ENCODE measurements at regions not wholly inside any gene's neighbourhood (a gene's known extent, or its start where the extent isn't known, plus 50 kb on each side); places are given as distances from the start of the nearest gene placed in this dataset.

DNA sequence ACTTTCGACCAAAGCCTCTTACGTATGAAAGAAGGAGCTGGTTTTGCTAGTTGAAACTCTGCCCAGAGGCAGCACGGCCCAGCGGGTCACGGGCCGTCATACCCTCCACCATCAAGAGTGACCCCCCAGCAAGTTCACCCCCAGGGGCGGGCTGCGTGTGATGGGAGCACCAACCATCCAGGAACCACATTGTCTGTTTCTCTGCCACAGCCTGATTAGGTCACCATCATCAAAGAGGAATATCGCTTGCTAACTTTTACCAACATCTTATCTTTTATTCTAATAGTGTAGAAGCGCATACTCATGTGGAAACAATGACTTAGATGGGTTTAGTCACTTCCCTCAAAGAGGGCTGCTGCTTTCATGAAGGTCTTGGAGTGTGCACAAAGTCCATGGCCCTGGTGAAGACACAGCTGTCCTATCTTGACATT lies 116.6 kb upstream of the SMIM21 start:
- no peak for DNase-seq (ENCODE audit: low spot score)
- no peak for TF ChIP-seq CTCF (IDR thresholded peaks at IDR 0.05)
- H3K4me1 Mint-ChIP-seq (ENCODE audit: low read depth) = peaks cover 5% of the 10 kb centered on the region
- no peak overlapping the region for H3K27ac Mint-ChIP-seq (ENCODE audit: unreplicated experiment)
- H3K9me3 Mint-ChIP-seq (ENCODE audit: low read depth) = no peaks in the 10 kb centered on the region
- peaks cover 1% of the 10 kb centered on the region for H3K27me3 Mint-ChIP-seq (ENCODE audit: low read depth)
- H3K36me3 Mint-ChIP-seq (ENCODE audit: low read depth) = no peaks in the 10 kb centered on the region
- H3K4me3 Mint-ChIP-seq (ENCODE audit: unreplicated experiment) = no peak overlapping the region

- Mint-ChIP-seq H3K4me3 (ENCODE audit: unreplicated experiment) (no peak overlapping the region), H3K9me3 (ENCODE audit: low read depth) (no peaks in the 10 kb centered on the region), H3K36me3 (ENCODE audit: low read depth) (no peaks in the 10 kb centered on the region), H3K27me3 (ENCODE audit: low read depth) (no peaks in the 10 kb centered on the region), H3K27ac (ENCODE audit: unreplicated experiment) (no peak overlapping the region), H3K4me1 (ENCODE audit: low read depth) (no peaks in the 10 kb centered on the region)
- no peak for DNase-seq (ENCODE audit: low spot score)
- no peak for TF ChIP-seq CTCF (IDR thresholded peaks at IDR 0.05)
Measured at GRCh38 chr18:75538727-75539126, 111.2 kb upstream of the SMIM21 start.

DNA sequence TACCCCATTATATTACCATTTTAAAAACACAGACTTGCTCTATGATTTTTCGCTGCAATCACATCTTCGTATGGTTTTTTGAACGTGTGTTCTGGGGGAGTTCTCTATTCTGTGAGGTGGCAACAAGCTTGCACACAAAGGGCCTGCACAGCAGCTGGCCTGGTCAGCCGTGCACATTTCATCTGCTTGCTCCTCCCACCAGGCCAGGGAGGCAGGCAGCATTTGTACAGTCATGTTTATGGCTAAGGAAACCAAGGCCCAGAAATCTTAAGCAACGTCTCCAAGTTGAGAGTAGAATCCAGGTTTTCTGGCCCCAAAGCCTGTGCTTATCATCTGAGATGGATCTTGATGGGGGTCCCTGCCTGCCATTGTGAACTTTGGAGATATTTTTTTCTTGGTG lies 106.4 kb upstream of the SMIM21 start:
- Mint-ChIP-seq H3K27ac (ENCODE audit: unreplicated experiment) (no peak overlapping the region), H3K4me1 (ENCODE audit: low read depth) (peaks cover 11% of the 10 kb centered on the region), H3K4me3 (ENCODE audit: unreplicated experiment) (no peak overlapping the region), H3K36me3 (ENCODE audit: low read depth) (no peaks in the 10 kb centered on the region), H3K27me3 (ENCODE audit: low read depth) (no peaks in the 10 kb centered on the region), H3K9me3 (ENCODE audit: low read depth) (no peaks in the 10 kb centered on the region)
- no peak for TF ChIP-seq CTCF (IDR thresholded peaks at IDR 0.05)
- DNase-seq (ENCODE audit: low spot score) = no peak

DNA sequence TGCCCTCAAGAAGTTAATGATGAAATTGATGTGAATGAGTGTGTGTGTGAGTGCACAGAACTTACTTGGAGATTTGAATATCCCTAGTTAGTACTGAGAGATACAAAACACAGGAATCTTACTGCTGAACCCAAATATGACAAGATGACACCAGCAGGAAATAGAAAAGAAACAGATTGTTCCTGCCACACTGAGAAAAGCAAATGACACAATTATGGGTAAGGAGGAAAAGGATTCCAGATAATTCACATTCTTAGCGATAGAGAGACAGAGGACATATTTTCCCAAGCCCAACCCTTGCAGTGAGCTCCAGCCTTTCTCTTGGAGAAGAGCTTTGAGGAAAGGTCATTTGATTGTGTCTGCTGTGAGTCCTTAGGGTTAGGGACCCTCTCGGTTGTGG lies 105.7 kb upstream of the SMIM21 start:
- no peak overlapping the region for H3K27ac Mint-ChIP-seq (ENCODE audit: unreplicated experiment)
- no peak for DNase-seq (ENCODE audit: low spot score)
- no peak for TF ChIP-seq CTCF (IDR thresholded peaks at IDR 0.05)
- no peaks in the 10 kb centered on the region for H3K27me3 Mint-ChIP-seq (ENCODE audit: low read depth)
- H3K4me1 Mint-ChIP-seq (ENCODE audit: low read depth) = peaks cover 11% of the 10 kb centered on the region
- no peaks in the 10 kb centered on the region for H3K9me3 Mint-ChIP-seq (ENCODE audit: low read depth)
- H3K4me3 Mint-ChIP-seq (ENCODE audit: unreplicated experiment) = no peak overlapping the region
- no peaks in the 10 kb centered on the region for H3K36me3 Mint-ChIP-seq (ENCODE audit: low read depth)

- no peak overlapping the region for H3K4me3 Mint-ChIP-seq (ENCODE audit: unreplicated experiment)
- DNase-seq (ENCODE audit: low spot score) = no peak
- H3K9me3 Mint-ChIP-seq (ENCODE audit: low read depth) = no peaks in the 10 kb centered on the region
- H3K4me1 Mint-ChIP-seq (ENCODE audit: low read depth) = peaks cover 11% of the 10 kb centered on the region
- no peaks in the 10 kb centered on the region for H3K36me3 Mint-ChIP-seq (ENCODE audit: low read depth)
- no peaks in the 10 kb centered on the region for H3K27me3 Mint-ChIP-seq (ENCODE audit: low read depth)
- H3K27ac Mint-ChIP-seq (ENCODE audit: unreplicated experiment) = no peak overlapping the region
- no peak for TF ChIP-seq CTCF (IDR thresholded peaks at IDR 0.05)
Measured at GRCh38 chr18:75531851-75532459, 104.5 kb upstream of the SMIM21 start.
